HEK293 (cell line): ENCODE measurements at regions not wholly inside any gene's neighbourhood (a gene's known extent, or its start where the extent isn't known, plus 50 kb on each side); places are given as distances from the start of the nearest gene placed in this dataset.

Experiments
- BCL11A ChIP-seq: fragments of 450-650 bp; formaldehyde crosslinking; IDR thresholded peaks from 2 replicates; pipeline ENCODE4 v1.5.1; 2016; ENCODE audit warnings: low read depth, missing biosample characterization, missing genetic modification characterization
- ELK4 ChIP-seq: IDR thresholded peaks from 2 replicates; pipeline ENCODE4 v1.6.1; 2011; ENCODE audit warnings: mild to moderate bottlenecking, low read depth, low read length, borderline replicate concordance
- HOXC10 ChIP-seq: sonication (generic); formaldehyde crosslinking; IDR thresholded peaks from 2 replicates; pipeline ENCODE4 v1.8.1; 2023; ENCODE audit warnings: mild to moderate bottlenecking, missing genetic modification reagents
- INSM2 ChIP-seq: fragments of 450-650 bp; formaldehyde crosslinking; IDR thresholded peaks from 2 replicates; pipeline ENCODE4 v1.5.1; 2016; ENCODE audit warnings: missing biosample characterization, missing genetic modification characterization
- KLF8 ChIP-seq: fragments of 450-650 bp; formaldehyde crosslinking; IDR thresholded peaks from 2 replicates; pipeline ENCODE4 v1.5.1; 2016; ENCODE audit warnings: missing biosample characterization, missing genetic modification characterization
- MEIS1 ChIP-seq: sonication (generic); formaldehyde crosslinking; IDR thresholded peaks from 2 replicates; pipeline ENCODE4 v1.8.1; 2022; ENCODE audit warnings: missing genetic modification reagents, mild to moderate bottlenecking, borderline replicate concordance
- MYNN ChIP-seq: fragments of 450-650 bp; formaldehyde crosslinking; IDR thresholded peaks from 2 replicates; pipeline ENCODE4 v1.5.1; 2016; ENCODE audit warnings: missing biosample characterization, missing genetic modification characterization, borderline replicate concordance
- ZFHX2 ChIP-seq: fragments of 450-650 bp; formaldehyde crosslinking; conservative IDR thresholded peaks from 2 replicates; pipeline ENCODE4 v1.5.1; 2016; ENCODE audit warnings: missing biosample characterization, missing genetic modification characterization
- ZFP3 ChIP-seq: fragments of 450-650 bp; formaldehyde crosslinking; IDR thresholded peaks from 2 replicates; pipeline ENCODE4 v1.5.1; 2016; ENCODE audit warnings: low read depth, missing biosample characterization, missing genetic modification characterization
- ZFP41 ChIP-seq: fragments of 450-650 bp; formaldehyde crosslinking; IDR thresholded peaks from 2 replicates; pipeline ENCODE4 v1.5.1; 2016; ENCODE audit warnings: missing biosample characterization, missing genetic modification characterization, borderline replicate concordance
- ZNF121 ChIP-seq: fragments of 450-650 bp; formaldehyde crosslinking; IDR thresholded peaks from 2 replicates; pipeline ENCODE4 v1.5.1; 2016; ENCODE audit warnings: missing biosample characterization, missing genetic modification characterization
- ZNF140 ChIP-seq: fragments of 450-650 bp; formaldehyde crosslinking; IDR thresholded peaks from 2 replicates; pipeline ENCODE4 v1.5.1; 2016; ENCODE audit warnings: missing biosample characterization, missing genetic modification characterization
- ZNF221 ChIP-seq: fragments of 450-650 bp; formaldehyde crosslinking; IDR thresholded peaks from 2 replicates; pipeline ENCODE4 v1.5.1; 2017; ENCODE audit warnings: missing biosample characterization, missing genetic modification characterization, borderline replicate concordance
- ZNF354C ChIP-seq: fragments of 450-650 bp; formaldehyde crosslinking; IDR thresholded peaks from 2 replicates; pipeline ENCODE4 v1.5.1; 2016; ENCODE audit warnings: missing biosample characterization, missing genetic modification characterization, low read depth, borderline replicate concordance
- ZNF394 ChIP-seq: fragments of 450-650 bp; formaldehyde crosslinking; IDR thresholded peaks from 2 replicates; pipeline ENCODE4 v1.5.1; 2016; ENCODE audit warnings: missing biosample characterization, missing genetic modification characterization, mild to moderate bottlenecking, moderate library complexity, borderline replicate concordance
- ZNF416 ChIP-seq: fragments of 450-650 bp; formaldehyde crosslinking; IDR thresholded peaks from 2 replicates; pipeline ENCODE4 v1.5.1; 2016; ENCODE audit warnings: missing biosample characterization, missing genetic modification characterization
- ZNF423 ChIP-seq: fragments of 450-650 bp; formaldehyde crosslinking; IDR thresholded peaks from 2 replicates; pipeline ENCODE4 v1.5.1; 2016; ENCODE audit warnings: missing biosample characterization, missing genetic modification characterization
- ZNF433 ChIP-seq: fragments of 450-650 bp; formaldehyde crosslinking; IDR thresholded peaks from 2 replicates; pipeline ENCODE4 v1.5.1; 2016; ENCODE audit warnings: missing biosample characterization, missing genetic modification characterization, low read depth
- ZNF449 ChIP-seq: fragments of 450-650 bp; formaldehyde crosslinking; IDR thresholded peaks from 2 replicates; pipeline ENCODE4 v1.5.1; 2017; ENCODE audit warnings: missing biosample characterization, mild to moderate bottlenecking, missing genetic modification characterization, moderate library complexity
- ZNF48 ChIP-seq: fragments of 450-650 bp; formaldehyde crosslinking; IDR thresholded peaks from 2 replicates; pipeline ENCODE4 v1.5.1; 2016; ENCODE audit warnings: missing biosample characterization, missing genetic modification characterization
- ZNF549 ChIP-seq: fragments of 450-650 bp; IDR thresholded peaks from 2 replicates; pipeline ENCODE4 v1.5.1; 2018; ENCODE audit warnings: missing biosample characterization, missing genetic modification characterization, mild to moderate bottlenecking, inconsistent platforms, moderate library complexity
- ZNF560 ChIP-seq: fragments of 450-650 bp; formaldehyde crosslinking; IDR thresholded peaks from 2 replicates; pipeline ENCODE4 v1.5.1; 2017; ENCODE audit warnings: missing biosample characterization, missing genetic modification characterization, borderline replicate concordance
- ZNF561 ChIP-seq: fragments of 450-650 bp; IDR thresholded peaks from 2 replicates; pipeline ENCODE4 v1.5.1; 2018; ENCODE audit warnings: missing biosample characterization, missing genetic modification characterization, borderline replicate concordance
- ZNF626 ChIP-seq: fragments of 450-650 bp; sonication (Bioruptor Pico); formaldehyde crosslinking; IDR thresholded peaks from 2 replicates; pipeline ENCODE4 v1.5.1; 2018; ENCODE audit warnings: missing biosample characterization, missing genetic modification characterization, inconsistent platforms
- ZNF645 ChIP-seq: fragments of 450-650 bp; formaldehyde crosslinking; IDR thresholded peaks from 2 replicates; pipeline ENCODE4; 2016; ENCODE audit warnings: missing biosample characterization, missing genetic modification characterization
- ZNF654 ChIP-seq: fragments of 450-650 bp; formaldehyde crosslinking; IDR thresholded peaks from 2 replicates; pipeline ENCODE4 v1.5.1; 2016; ENCODE audit warnings: low read depth, missing biosample characterization, missing genetic modification characterization
- TF ChIP-seq, protein P1 (sequence below): sonication (generic); formaldehyde crosslinking; IDR thresholded peaks from 2 replicates; pipeline ENCODE4 v1.8.1; 2022; ENCODE audit warnings: mild to moderate bottlenecking, moderate library complexity, missing genetic modification reagents
- TF ChIP-seq, protein P2 (sequence below): fragments of 450-650 bp; formaldehyde crosslinking; IDR thresholded peaks from 2 replicates; pipeline ENCODE4 v1.5.1; 2016; ENCODE audit warnings: missing biosample characterization, missing genetic modification characterization
- TF ChIP-seq, protein P3 (sequence below): fragments of 450-650 bp; formaldehyde crosslinking; conservative IDR thresholded peaks from 2 replicates; pipeline ENCODE4 v1.5.1; 2016; ENCODE audit warnings: low read depth, missing biosample characterization, missing genetic modification characterization

- TF ChIP-seq, protein P1, sequence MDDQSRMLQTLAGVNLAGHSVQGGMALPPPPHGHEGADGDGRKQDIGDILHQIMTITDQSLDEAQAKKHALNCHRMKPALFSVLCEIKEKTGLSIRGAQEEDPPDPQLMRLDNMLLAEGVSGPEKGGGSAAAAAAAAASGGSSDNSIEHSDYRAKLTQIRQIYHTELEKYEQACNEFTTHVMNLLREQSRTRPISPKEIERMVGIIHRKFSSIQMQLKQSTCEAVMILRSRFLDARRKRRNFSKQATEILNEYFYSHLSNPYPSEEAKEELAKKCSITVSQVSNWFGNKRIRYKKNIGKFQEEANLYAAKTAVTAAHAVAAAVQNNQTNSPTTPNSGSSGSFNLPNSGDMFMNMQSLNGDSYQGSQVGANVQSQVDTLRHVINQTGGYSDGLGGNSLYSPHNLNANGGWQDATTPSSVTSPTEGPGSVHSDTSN = no peak
- TF ChIP-seq ZNF549 (tag by site-specific recombination) = no peak
- TF ChIP-seq MYNN (tag by site-specific recombination) = no peak
- no peak for TF ChIP-seq ZFHX2 (tag by site-specific recombination)
- TF ChIP-seq ZNF416 (tag by site-specific recombination) = no peak
- TF ChIP-seq HOXC10 (CRISPR knock-in tag) = no peak
- TF ChIP-seq ZNF561 (tag by site-specific recombination) = peak; percentile 34; the same call in 1 of the 2 replicates
- TF ChIP-seq ZNF121 (tag by site-specific recombination) = no peak
- TF ChIP-seq ZNF449 (tag by site-specific recombination) = 0 out of 2 replicates have a peak, but pooled peaks have one; percentile 31
- no peak for TF ChIP-seq ZFP3 (tag by site-specific recombination)
- TF ChIP-seq INSM2 (tag by site-specific recombination) = 0 out of 2 replicates have a peak, but pooled peaks have one; percentile 21
- TF ChIP-seq ZNF626 (tag by site-specific recombination) = no peak
- no peak for TF ChIP-seq ZNF140 (tag by site-specific recombination)
- TF ChIP-seq ZNF354C (tag by site-specific recombination) = no peak
- no peak for TF ChIP-seq ZNF394
- TF ChIP-seq ZNF654 = no peak
- TF ChIP-seq ZNF645 (tag by site-specific recombination) = no peak
- peak; percentile 73 for TF ChIP-seq ZNF423 (tag by site-specific recombination)
- TF ChIP-seq MEIS1 (CRISPR knock-in tag) = no peak
- no peak for TF ChIP-seq ELK4
- no peak for TF ChIP-seq ZNF48 (tag by site-specific recombination)
- TF ChIP-seq ZNF221 = no peak
- TF ChIP-seq, protein P2, sequence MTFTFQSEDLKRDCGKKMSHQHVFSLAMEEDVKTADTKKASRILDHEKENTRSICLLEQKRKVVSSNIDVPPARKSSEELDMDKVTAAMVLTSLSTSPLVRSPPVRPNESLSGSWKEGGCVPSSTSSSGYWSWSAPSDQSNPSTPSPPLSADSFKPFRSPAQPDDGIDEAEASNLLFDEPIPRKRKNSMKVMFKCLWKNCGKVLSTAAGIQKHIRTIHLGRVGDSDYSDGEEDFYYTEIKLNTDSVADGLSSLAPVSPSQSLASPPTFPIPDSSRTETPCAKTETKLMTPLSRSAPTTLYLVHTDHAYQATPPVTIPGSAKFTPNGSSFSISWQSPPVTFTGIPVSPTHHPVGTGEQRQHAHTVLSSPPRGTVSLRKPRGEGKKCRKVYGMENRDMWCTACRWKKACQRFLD (tag by site-specific recombination) = no peak
- TF ChIP-seq, protein P3, sequence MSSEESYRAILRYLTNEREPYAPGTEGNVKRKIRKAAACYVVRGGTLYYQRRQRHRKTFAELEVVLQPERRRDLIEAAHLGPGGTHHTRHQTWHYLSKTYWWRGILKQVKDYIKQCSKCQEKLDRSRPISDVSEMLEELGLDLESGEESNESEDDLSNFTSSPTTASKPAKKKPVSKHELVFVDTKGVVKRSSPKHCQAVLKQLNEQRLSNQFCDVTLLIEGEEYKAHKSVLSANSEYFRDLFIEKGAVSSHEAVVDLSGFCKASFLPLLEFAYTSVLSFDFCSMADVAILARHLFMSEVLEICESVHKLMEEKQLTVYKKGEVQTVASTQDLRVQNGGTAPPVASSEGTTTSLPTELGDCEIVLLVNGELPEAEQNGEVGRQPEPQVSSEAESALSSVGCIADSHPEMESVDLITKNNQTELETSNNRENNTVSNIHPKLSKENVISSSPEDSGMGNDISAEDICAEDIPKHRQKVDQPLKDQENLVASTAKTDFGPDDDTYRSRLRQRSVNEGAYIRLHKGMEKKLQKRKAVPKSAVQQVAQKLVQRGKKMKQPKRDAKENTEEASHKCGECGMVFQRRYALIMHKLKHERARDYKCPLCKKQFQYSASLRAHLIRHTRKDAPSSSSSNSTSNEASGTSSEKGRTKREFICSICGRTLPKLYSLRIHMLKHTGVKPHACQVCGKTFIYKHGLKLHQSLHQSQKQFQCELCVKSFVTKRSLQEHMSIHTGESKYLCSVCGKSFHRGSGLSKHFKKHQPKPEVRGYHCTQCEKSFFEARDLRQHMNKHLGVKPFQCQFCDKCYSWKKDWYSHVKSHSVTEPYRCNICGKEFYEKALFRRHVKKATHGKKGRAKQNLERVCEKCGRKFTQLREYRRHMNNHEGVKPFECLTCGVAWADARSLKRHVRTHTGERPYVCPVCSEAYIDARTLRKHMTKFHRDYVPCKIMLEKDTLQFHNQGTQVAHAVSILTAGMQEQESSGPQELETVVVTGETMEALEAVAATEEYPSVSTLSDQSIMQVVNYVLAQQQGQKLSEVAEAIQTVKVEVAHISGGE (tag by site-specific recombination) = no peak
- 0 out of 2 replicates have a peak, but pooled peaks have one; percentile 21 for TF ChIP-seq KLF8 (tag by site-specific recombination)
- no peak for TF ChIP-seq ZNF433 (tag by site-specific recombination)
- no peak for TF ChIP-seq ZFP41
- no peak for TF ChIP-seq BCL11A (tag by site-specific recombination)
- no peak for TF ChIP-seq ZNF560 (tag by site-specific recombination)
These were observed 298.4 kb downstream of the MAP2K6 start (continued) for GRCh38 chr17:69712801-69713311.
